ENCODE measurements at regions not wholly inside any gene's neighbourhood (a gene's known extent, or its start where the extent isn't known, plus 50 kb on each side); places are given as distances from the start of the nearest gene placed in this dataset.

DNA sequence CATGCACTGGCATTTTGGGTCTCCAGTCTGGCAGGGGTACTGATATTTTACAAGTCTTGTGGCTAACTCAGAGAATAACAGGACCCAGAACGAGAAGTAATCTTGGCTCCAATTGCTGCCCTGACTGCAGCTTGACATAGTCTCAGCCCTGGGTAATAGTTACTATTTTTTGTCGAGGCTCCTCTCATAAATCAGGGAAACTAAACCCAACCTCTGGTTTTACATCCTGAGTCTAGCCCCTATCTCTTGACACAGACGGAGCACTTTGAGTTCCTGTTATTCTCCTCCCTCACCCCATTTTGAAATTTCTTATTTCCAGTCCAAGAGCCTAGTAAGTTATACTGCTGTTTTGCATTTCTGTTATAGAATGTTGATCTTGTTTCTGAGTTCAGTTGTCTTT is 276.1 kb upstream of the GOLIM4 start:
- TF ChIP-seq, protein P1, sequence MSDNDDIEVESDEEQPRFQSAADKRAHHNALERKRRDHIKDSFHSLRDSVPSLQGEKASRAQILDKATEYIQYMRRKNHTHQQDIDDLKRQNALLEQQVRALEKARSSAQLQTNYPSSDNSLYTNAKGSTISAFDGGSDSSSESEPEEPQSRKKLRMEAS (IDR thresholded peaks at IDR 0.05; ENCODE audit: low read depth): no peak
- TF ChIP-seq FOXM1 (IDR thresholded peaks at IDR 0.05; ENCODE audit: low read depth) (no peak), RAD21 (IDR thresholded peaks at IDR 0.05; ENCODE audit: low read length) (no peak), POLR2AphosphoS5 (IDR thresholded peaks at IDR 0.05; ENCODE audit: low read depth, low read length) (no peak), TAF1 (IDR thresholded peaks at IDR 0.05; ENCODE audit: borderline replicate concordance, low read depth, low read length) (no peak), MEF2A (IDR thresholded peaks at IDR 0.05; ENCODE audit: borderline replicate concordance, low read depth) (no peak), RCOR1 (IDR thresholded peaks at IDR 0.05; ENCODE audit: low read length) (no peak), GATA2 (CRISPR knock-in tag; IDR thresholded peaks at IDR 0.05) (no peak), CHD2 (IDR thresholded peaks at IDR 0.05; ENCODE audit: low read length, partially characterized antibody) (no peak), YY1 (IDR thresholded peaks at IDR 0.05; ENCODE audit: low read depth) (no peak)
- TF ChIP-seq, protein P2, sequence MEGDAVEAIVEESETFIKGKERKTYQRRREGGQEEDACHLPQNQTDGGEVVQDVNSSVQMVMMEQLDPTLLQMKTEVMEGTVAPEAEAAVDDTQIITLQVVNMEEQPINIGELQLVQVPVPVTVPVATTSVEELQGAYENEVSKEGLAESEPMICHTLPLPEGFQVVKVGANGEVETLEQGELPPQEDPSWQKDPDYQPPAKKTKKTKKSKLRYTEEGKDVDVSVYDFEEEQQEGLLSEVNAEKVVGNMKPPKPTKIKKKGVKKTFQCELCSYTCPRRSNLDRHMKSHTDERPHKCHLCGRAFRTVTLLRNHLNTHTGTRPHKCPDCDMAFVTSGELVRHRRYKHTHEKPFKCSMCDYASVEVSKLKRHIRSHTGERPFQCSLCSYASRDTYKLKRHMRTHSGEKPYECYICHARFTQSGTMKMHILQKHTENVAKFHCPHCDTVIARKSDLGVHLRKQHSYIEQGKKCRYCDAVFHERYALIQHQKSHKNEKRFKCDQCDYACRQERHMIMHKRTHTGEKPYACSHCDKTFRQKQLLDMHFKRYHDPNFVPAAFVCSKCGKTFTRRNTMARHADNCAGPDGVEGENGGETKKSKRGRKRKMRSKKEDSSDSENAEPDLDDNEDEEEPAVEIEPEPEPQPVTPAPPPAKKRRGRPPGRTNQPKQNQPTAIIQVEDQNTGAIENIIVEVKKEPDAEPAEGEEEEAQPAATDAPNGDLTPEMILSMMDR (IDR thresholded peaks at IDR 0.05): no peak
- TF ChIP-seq, protein P3, sequence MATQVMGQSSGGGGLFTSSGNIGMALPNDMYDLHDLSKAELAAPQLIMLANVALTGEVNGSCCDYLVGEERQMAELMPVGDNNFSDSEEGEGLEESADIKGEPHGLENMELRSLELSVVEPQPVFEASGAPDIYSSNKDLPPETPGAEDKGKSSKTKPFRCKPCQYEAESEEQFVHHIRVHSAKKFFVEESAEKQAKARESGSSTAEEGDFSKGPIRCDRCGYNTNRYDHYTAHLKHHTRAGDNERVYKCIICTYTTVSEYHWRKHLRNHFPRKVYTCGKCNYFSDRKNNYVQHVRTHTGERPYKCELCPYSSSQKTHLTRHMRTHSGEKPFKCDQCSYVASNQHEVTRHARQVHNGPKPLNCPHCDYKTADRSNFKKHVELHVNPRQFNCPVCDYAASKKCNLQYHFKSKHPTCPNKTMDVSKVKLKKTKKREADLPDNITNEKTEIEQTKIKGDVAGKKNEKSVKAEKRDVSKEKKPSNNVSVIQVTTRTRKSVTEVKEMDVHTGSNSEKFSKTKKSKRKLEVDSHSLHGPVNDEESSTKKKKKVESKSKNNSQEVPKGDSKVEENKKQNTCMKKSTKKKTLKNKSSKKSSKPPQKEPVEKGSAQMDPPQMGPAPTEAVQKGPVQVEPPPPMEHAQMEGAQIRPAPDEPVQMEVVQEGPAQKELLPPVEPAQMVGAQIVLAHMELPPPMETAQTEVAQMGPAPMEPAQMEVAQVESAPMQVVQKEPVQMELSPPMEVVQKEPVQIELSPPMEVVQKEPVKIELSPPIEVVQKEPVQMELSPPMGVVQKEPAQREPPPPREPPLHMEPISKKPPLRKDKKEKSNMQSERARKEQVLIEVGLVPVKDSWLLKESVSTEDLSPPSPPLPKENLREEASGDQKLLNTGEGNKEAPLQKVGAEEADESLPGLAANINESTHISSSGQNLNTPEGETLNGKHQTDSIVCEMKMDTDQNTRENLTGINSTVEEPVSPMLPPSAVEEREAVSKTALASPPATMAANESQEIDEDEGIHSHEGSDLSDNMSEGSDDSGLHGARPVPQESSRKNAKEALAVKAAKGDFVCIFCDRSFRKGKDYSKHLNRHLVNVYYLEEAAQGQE (IDR thresholded peaks at IDR 0.05; ENCODE audit: low read depth, low read length): no peak

All from SK-N-SH (cell line).